NCI-H2227 (cell line): ENCODE measurements at regions not wholly inside any gene's neighbourhood (a gene's known extent, or its start where the extent isn't known, plus 50 kb on each side); places are given as distances from the start of the nearest gene placed in this dataset.

Source experiments
- DNase-seq: peaks from one replicate; lab custom pipeline; 2025; ENCODE audit not compliant: unreplicated experiment; lab: John Stamatoyannopoulos, UW

GRCh38 chr2:212712991-212713390 is 174.4 kb upstream of the ERBB4 start:
- DNase-seq, result no peak

DNA sequence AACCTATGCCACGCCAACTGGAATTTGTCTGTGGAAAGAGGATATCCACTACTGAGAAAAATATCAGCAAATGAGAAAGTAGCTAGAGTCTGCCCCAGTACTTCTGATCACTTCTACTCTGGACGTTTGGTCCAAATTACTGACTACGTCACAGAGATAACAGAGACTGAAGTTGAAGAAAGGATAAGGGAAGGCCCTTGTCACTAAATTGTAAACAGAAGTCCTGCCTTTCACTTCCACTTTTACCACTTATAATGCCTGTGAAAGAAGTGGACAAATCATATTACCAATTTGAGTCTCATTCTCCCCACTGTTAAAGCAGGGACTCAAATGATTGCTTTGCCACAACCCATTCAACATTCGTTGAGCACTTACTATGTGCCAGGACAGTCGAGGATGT is 173.9 kb upstream of the ERBB4 start:
- no peak for DNase-seq

GRCh38 chr2:212711856-212712255 is 173.3 kb upstream of the ERBB4 start:
- peak; percentile 14 for DNase-seq

GRCh38 chr2:212709280-212709679 is 170.7 kb upstream of the ERBB4 start:
- no peak for DNase-seq

- no peak for DNase-seq
Observed at GRCh38 chr2:212708355-212708754, 169.8 kb upstream of the ERBB4 start.

DNA sequence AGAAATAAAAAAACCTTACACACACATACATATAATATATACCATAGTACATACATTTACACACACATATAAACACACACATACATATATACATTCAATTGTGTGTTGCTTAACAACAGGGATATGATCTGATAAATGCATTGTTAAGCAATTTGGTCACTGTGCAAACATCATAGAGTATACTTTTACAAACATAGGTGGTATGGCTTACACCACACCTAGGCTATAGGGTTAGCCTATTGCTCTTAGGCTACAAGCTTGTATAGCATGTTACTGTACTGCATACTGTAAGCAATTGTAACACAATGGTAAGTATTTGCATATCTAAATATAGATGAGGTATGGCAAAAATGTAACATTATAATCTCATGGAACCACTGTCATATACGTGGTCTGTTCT is 156.8 kb upstream of the ERBB4 start:
- DNase-seq, result no peak

- no peak for DNase-seq
Observed at GRCh38 chr2:212694398-212694797, 155.8 kb upstream of the ERBB4 start.

- peak; percentile 35 for DNase-seq
Observed at GRCh38 chr2:212692466-212692865, 153.9 kb upstream of the ERBB4 start.

DNA sequence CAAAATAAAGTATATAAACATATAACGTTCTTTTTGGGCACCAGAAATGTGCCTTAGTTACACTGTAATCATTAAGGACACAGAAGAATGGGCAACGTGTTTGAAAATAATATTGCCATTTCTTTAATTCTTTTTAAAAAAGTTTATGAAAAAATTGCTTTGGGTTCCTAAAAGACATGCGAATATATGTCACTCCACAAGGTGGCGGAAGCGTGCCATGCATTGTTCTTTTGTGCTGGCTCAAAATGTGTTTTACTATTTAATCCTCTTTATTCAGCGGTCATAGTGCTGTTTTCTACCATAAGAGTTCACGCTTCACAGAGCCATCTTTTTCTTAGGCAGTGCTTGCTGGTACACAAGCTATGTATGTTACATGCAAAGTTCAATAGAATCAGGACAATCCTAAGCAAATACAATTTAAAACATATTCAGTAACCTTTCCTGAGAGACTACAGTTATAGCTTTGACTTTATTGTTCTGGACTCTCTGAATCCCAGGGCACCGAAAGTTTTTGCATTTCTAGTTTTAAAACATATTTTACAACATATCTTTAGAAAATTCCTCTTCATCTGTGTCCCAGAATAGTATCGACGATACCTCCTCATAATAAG is 147.8 kb upstream of the ERBB4 start:
- DNase-seq, result peak; percentile 75

DNA sequence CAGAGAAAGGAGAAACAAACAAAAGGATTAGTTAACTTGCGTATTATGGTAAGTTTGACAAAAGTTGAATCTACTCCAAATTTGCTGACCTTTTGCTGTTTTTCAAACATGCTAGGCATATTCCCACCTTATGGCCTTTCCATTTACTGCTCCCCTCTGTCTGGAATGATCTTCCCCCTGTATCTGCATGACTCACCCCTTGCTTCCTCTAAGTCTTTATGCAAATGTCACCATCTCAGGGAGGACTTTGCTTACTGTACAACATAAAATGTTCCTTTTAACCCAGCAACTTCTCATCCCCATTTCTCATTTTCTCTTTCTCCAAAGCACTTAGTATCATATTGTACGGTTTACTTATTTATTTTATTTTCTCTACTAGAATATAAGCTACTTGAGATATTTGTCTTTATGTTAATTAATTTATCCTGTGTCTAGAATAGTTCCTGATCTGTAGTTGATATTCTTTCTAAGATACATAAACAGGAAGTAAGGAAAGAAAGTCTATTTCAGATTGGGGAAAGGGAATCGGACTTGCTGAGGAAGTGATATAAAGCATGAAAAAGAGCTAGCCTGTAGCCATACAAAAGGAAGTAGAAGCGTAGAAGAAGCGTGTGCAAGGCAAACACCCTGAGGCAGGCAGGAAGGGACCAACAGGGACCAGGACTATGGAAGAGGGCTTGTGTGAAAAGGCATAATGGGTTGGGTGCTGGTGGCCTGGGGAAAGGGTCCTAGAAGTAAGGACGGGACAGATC is 144.9 kb upstream of the ERBB4 start:
- no peak for DNase-seq

GRCh38 chr2:212682937-212683336 is 144.3 kb upstream of the ERBB4 start:
- DNase-seq, result peak; percentile 20

- no peak for DNase-seq
Observed at GRCh38 chr2:212677466-212677865, 138.9 kb upstream of the ERBB4 start.

DNA sequence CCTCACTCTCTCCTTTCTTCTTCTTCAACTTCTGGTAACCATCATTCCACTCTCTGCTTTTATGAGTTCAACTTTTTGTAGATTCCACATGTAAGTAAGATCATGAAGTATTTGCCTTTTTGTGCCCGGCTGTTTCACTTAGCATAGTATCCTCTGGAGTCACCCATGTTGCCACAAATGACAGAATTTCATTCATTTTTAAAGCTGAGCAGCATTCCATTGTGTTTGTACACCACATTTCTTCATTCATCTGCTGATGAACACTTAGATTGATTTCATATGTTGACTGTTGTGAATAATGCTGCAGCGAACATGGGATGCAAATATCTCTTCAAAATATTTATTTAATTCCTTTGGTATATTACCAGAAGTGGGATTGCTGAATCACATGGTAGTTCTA is 133.6 kb upstream of the ERBB4 start:
- no peak for DNase-seq

DNA sequence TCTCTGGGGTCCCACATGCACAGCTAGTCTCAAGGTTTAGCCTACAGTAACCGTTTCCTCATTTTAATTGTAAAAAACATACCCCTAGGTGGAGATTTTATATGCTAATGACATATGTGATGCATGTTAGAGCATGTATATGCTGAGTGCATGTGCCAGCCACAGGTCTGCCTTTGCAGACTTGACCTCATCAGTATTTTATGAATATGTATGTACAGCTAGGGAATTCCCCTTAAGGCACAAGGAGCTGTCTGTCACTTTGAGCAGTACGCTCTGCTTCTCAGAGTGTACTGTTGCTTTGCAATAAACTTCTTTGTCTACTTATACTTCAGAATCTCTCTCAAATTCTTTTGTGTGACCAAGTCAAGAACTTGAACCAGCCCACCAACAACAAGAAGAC is 131.2 kb upstream of the ERBB4 start:
- no peak for DNase-seq

GRCh38 chr2:212667751-212668316 is 129.2 kb upstream of the ERBB4 start:
- DNase-seq, result no peak

DNA sequence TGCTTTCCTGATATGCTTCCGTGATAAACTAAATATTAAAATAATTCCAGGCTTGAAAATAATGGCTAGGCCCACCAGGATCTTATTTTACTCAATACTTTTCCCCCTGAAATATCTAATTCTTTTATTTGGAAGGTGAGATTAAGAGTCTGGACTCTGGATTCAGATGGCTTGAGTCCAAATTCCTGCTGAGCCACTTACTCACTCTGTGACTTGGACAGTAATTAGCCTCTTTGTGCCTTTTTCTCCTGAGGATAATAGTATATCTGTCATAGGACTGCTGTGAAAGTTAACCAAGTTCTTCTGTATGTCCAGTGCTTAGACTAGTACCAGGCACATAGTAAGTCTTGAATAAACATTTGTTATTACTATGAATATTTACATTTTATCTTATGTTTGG is 127.3 kb upstream of the ERBB4 start:
- DNase-seq, result peak; percentile 57

DNA sequence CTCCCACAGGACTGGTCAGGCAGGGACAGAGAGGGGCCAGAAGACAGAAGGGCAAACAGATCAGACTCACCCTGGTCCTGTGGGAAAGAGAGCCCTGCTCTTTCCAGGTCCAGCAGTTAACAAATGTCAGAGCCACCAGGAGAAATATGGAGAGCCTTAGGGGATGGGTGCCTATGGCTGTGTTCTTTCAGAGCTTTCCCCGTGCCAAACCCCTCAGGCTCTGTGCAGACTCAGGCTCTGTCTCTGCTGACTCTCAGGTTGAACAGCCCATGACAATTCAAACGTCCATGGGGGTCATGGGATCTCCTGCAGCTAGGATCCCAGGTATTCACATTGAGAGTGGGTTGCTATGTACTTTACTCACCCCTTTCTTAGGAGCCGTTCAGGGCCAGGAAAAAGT is 120.8 kb upstream of the ERBB4 start:
- DNase-seq, result no peak

- DNase-seq, result no peak
Observed at GRCh38 chr2:212649646-212650045, 111.0 kb upstream of the ERBB4 start.

- DNase-seq, result no peak
Observed at GRCh38 chr2:212646698-212647366, 108.2 kb upstream of the ERBB4 start.

GRCh38 chr2:212644195-212644837 is 105.7 kb upstream of the ERBB4 start:
- DNase-seq, result no peak

GRCh38 chr2:212640428-212640827 is 101.8 kb upstream of the ERBB4 start:
- no peak for DNase-seq

- no peak for DNase-seq
Observed at GRCh38 chr2:212638694-212639093, 100.1 kb upstream of the ERBB4 start.
